GM10266 (cell line): ENCODE measurements at regions not wholly inside any gene's neighbourhood (a gene's known extent, or its start where the extent isn't known, plus 50 kb on each side); places are given as distances from the start of the nearest gene placed in this dataset.

Experiments
- DNase-seq: peaks from one replicate; pipeline ENCODE4 v3.0.0; 2012; ENCODE audit errors: extremely low spot score
- CTCF ChIP-seq: IDR thresholded peaks from 2 replicates; pipeline ENCODE4 v1.5.1; 2012; ENCODE audit warnings: mild to moderate bottlenecking, low read depth; ENCODE audit not compliant: control insufficient read depth, insufficient read depth; ENCODE audit errors: missing control alignments

- DNase-seq, result no peak
- TF ChIP-seq CTCF, result no peak
Measured at GRCh38 chr5:62719061-62719720, 140.6 kb downstream of the LRRC70 start.

- TF ChIP-seq CTCF, result no peak
- DNase-seq, result no peak
Measured at GRCh38 chr5:62718324-62718723, 139.7 kb downstream of the LRRC70 start.

GRCh38 chr5:62717301-62717933 is 138.8 kb downstream of the LRRC70 start:
- TF ChIP-seq CTCF, result no peak
- DNase-seq, result no peak

GRCh38 chr5:62714296-62714695 is 135.7 kb downstream of the LRRC70 start:
- no peak for TF ChIP-seq CTCF
- no peak for DNase-seq

- no peak for TF ChIP-seq CTCF
- no peak for DNase-seq
Measured at GRCh38 chr5:62708481-62709325, 130.1 kb downstream of the LRRC70 start.

- TF ChIP-seq CTCF, result no peak
- no peak for DNase-seq
Measured at GRCh38 chr5:62707563-62707962, 128.9 kb downstream of the LRRC70 start.
